GM12878 (cell line): ENCODE measurements at regions not wholly inside any gene's neighbourhood (a gene's known extent, or its start where the extent isn't known, plus 50 kb on each side); places are given as distances from the start of the nearest gene placed in this dataset.

Experiments
- ATAC-seq: fragments of 200-7000 bp; cut with Tn5 transposase; 3 replicates; pipeline ENCODE4 v1.9.1; 2020; ENCODE audit warnings: mild to moderate bottlenecking, moderate library complexity
- BruUV-seq: library from RNA; stranded (reverse); fragments of 400-500 nt; replicated peaks from 2 replicates; lab custom pipeline; 2021; lab: Mats Ljungman, UMichigan
- CTCF ChIA-PET: fragments of 300-600 bp; sonication (Branson Sonifier 250); formaldehyde crosslinking; extraction: SDS; loops from one replicate; lab custom pipeline; 2021; ENCODE audit warnings: inconsistent platforms; lab: Yijun Ruan, JAX
- POLR2A ChIA-PET: fragments of 350-600 bp; formaldehyde crosslinking; extraction: SDS; loops from one replicate; lab custom pipeline; 2021; ENCODE audit warnings: inconsistent platforms; lab: Charles Lee
- RAD21 ChIA-PET: fragments of 300-600 bp; sonication (Branson Sonifier 250); formaldehyde crosslinking; loops from one replicate; lab custom pipeline; 2023; ENCODE audit warnings: antibody characterized with exemption; ENCODE audit not compliant: unreplicated experiment; lab: Charles Lee
- SMC1A ChIA-PET: fragments of 300-600 bp; sonication (Branson Sonifier 250); formaldehyde crosslinking; loops from one replicate; lab custom pipeline; 2023; ENCODE audit not compliant: unreplicated experiment, uncharacterized antibody; lab: Charles Lee
- DNase-seq: peaks from one replicate; pipeline ENCODE4 v3.0.0-alpha.2; 2011; ENCODE audit warnings: low read depth, low spot score
- FAIRE-seq: peaks from 3 replicates; lab custom pipeline; 2011; peaks lifted over from hg19 to GRCh38; lab: Jason Lieb, UNC
- H2AFZ ChIP-seq: 2 replicates; pipeline ENCODE4 v1.6.0; 2011; ENCODE audit warnings: low read depth, low read length, control low read depth; ENCODE audit not compliant: control insufficient read depth
- H3K27ac ChIP-seq: 2 replicates; pipeline ENCODE4 v1.5.1; 2011; ENCODE audit warnings: control low read depth; ENCODE audit not compliant: control insufficient read depth, insufficient read depth
- H3K27me3 ChIP-seq, 2 experiments: replicated peaks in 1 of 2; 2 replicates each; pipeline versions ENCODE4 v1.6.0 to v1.6.1; 2011; ENCODE audit warnings: low read length in 1 of 2; ENCODE audit not compliant: control insufficient read depth in 2 of 2, insufficient read depth in 2 of 2
- H3K36me3 ChIP-seq, 2 experiments: 2 replicates each; pipeline ENCODE4 v1.5.1; 2011; ENCODE audit warnings: low read length in 1 of 2; ENCODE audit not compliant: control insufficient read depth in 2 of 2, insufficient read depth in 2 of 2
- H3K4me1 ChIP-seq: 2 replicates; pipeline ENCODE4 v1.6.1; 2011; ENCODE audit warnings: mild to moderate bottlenecking, low read length, moderate library complexity, mixed read lengths; ENCODE audit not compliant: control insufficient read depth, insufficient read depth
- H3K4me2 ChIP-seq: 2 replicates; pipeline ENCODE4 v1.6.0; 2011; ENCODE audit warnings: control low read depth; ENCODE audit not compliant: control insufficient read depth, insufficient read depth
- H3K4me3 ChIP-seq: fragments of 200-600 bp; sonication (generic); 2 replicates; pipeline ENCODE4 v1.5.1; 2016
- H3K79me2 ChIP-seq: 2 replicates; pipeline ENCODE4 v1.6.0; 2011; ENCODE audit warnings: low read length; ENCODE audit not compliant: control insufficient read depth, insufficient read depth
- H3K9ac ChIP-seq: 2 replicates; pipeline ENCODE4 v1.8.0; 2011; ENCODE audit warnings: low read length, control low read depth, mixed read lengths; ENCODE audit not compliant: control insufficient read depth, insufficient read depth
- H3K9me3 ChIP-seq: replicated peaks from 3 replicates; pipeline ENCODE4 v1.5.1; 2011; ENCODE audit warnings: mild to moderate bottlenecking, low read length; ENCODE audit not compliant: control insufficient read depth, insufficient read depth
- H4K20me1 ChIP-seq: 2 replicates; pipeline ENCODE4 v1.6.0; 2011; ENCODE audit not compliant: control insufficient read depth, insufficient read depth
- CEBPB ChIP-seq, 2 experiments: fragments of 150-350 bp in 1 of 2; IDR thresholded peaks; 2 replicates each; pipeline ENCODE4 v1.6.1; 2012 to 2014; ENCODE audit warnings: low read depth in 2 of 2, low read length in 2 of 2, borderline replicate concordance in 1 of 2, inconsistent platforms in 1 of 2
- EP300 ChIP-seq, 2 experiments: fragments of 150-350 bp in 1 of 2; IDR thresholded peaks; 2 replicates each; pipeline ENCODE4 v1.6.1; 2011 to 2012; ENCODE audit warnings: low read depth in 2 of 2, low read length in 2 of 2, borderline replicate concordance in 1 of 2, improper control_type of control experiment in 1 of 2, inconsistent platforms in 1 of 2; ENCODE audit not compliant: control insufficient read depth in 1 of 2
- SMC3 ChIP-seq: IDR thresholded peaks from 2 replicates; pipeline ENCODE4 v1.6.1; 2011; ENCODE audit warnings: low read length, improper control_type of control experiment, borderline replicate concordance
- TCF12 ChIP-seq: IDR thresholded peaks from 2 replicates; pipeline ENCODE4 v1.6.1; 2011; ENCODE audit warnings: low read depth, mild to moderate bottlenecking, low read length
- YY1 ChIP-seq: IDR thresholded peaks from 2 replicates; pipeline ENCODE4 v1.6.1; 2011; ENCODE audit warnings: low read depth, mild to moderate bottlenecking, low read length
- WGBS: methylation state at CpG from one replicate; pipeline ENCODE4 v1.1.6; 2016; ENCODE audit warnings: low lambda C conversion rate; ENCODE audit not compliant: insufficient replicate concordance, insufficient coverage; ENCODE audit errors: missing lambda C conversion rate; 5-methylcytosine and 5-hydroxymethylcytosine counted together
- in situ Hi-C: fragments of 300-500 bp; cut with MboI; formaldehyde crosslinking; loops from 9 replicates; pipeline ENCODE4 v1.14.3; 2018; ENCODE audit warnings: mixed read lengths
- intact Hi-C: fragments of 100-400 bp; cut with micrococcal nuclease; formaldehyde crosslinking; loops from one replicate; pipeline ENCODE4 v1.14.2; 2022; ENCODE audit not compliant: unreplicated experiment
- TF ChIP-seq, protein P1 (sequence below): fragments of 450-650 bp; IDR thresholded peaks from 2 replicates; pipeline ENCODE4 v1.6.1; 2016; ENCODE audit warnings: mild to moderate bottlenecking
- TF ChIP-seq, protein P2 (sequence below): IDR thresholded peaks from 2 replicates; pipeline ENCODE4 v1.6.1; 2011; ENCODE audit warnings: mild to moderate bottlenecking, low read depth, low read length, moderate library complexity; ENCODE audit not compliant: insufficient replicate concordance

DNA sequence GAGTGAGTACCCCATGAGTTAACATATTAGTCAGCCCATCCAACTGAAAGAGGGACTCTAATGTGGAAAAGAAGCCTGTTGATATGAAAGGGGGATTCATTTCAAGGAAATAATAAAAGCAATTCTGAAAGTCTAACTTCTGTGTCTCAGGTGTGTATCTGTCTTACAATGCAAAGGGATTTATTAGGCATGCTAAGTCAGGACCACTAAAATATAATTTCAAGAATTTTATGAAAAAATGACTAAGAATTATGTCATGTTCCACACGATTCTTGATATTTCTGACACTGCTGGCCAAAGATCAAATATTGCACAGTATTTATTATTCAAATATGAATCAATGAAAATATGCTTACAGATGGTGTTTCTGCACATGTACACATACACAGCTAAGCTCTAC is 130.8 kb downstream of the KLF12 start:
- WGBS, result 27% methylated on average over 1 of the region's 1 CpG
- no peaks in the 10 kb centered on the region for H3K36me3 ChIP-seq
- no TSS peak for BruUV-seq
- FAIRE-seq, result no peak
- ChIA-PET POLR2A (no interaction called here), RAD21 (no interaction called here), CTCF (no interaction called here), SMC1A (no interaction called here)
- no peak overlapping the region for H3K4me3 ChIP-seq
- H3K27me3 ChIP-seq, result no peaks in the 10 kb centered on the region
- H3K4me1 ChIP-seq, result peaks cover 6% of the 10 kb centered on the region
- TF ChIP-seq TCF12 (no peak), EP300 (IDR thresholded peaks at IDR 0.05; ENCODE audit: borderline replicate concordance in 1 of 2, control insufficient read depth in 1 of 2, low read depth in 2 of 2, low read length in 2 of 2) (no peak), SMC3 (no peak), YY1 (no peak), CEBPB (IDR thresholded peaks at IDR 0.05; ENCODE audit: borderline replicate concordance in 1 of 2, low read depth in 2 of 2, low read length in 2 of 2) (no peak)
- TF ChIP-seq, protein P1, sequence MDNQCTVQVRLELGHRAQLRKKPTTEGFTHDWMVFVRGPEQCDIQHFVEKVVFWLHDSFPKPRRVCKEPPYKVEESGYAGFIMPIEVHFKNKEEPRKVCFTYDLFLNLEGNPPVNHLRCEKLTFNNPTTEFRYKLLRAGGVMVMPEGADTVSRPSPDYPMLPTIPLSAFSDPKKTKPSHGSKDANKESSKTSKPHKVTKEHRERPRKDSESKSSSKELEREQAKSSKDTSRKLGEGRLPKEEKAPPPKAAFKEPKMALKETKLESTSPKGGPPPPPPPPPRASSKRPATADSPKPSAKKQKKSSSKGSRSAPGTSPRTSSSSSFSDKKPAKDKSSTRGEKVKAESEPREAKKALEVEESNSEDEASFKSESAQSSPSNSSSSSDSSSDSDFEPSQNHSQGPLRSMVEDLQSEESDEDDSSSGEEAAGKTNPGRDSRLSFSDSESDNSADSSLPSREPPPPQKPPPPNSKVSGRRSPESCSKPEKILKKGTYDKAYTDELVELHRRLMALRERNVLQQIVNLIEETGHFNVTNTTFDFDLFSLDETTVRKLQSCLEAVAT, result no peak
- TF ChIP-seq, protein P2, sequence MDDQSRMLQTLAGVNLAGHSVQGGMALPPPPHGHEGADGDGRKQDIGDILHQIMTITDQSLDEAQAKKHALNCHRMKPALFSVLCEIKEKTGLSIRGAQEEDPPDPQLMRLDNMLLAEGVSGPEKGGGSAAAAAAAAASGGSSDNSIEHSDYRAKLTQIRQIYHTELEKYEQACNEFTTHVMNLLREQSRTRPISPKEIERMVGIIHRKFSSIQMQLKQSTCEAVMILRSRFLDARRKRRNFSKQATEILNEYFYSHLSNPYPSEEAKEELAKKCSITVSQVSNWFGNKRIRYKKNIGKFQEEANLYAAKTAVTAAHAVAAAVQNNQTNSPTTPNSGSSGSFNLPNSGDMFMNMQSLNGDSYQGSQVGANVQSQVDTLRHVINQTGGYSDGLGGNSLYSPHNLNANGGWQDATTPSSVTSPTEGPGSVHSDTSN, result no peak
- H4K20me1 ChIP-seq, result no peaks in the 10 kb centered on the region; the same call in 1 of the 2 replicates
- no peak overlapping the region for H3K9ac ChIP-seq
- intact Hi-C loops (no loop called here), in situ Hi-C loops (no loop called here)
- no peak overlapping the region for H2AFZ ChIP-seq
- no peaks in the 10 kb centered on the region for H3K9me3 ChIP-seq
- no peak overlapping the region for H3K27ac ChIP-seq
- no peak overlapping the region for H3K4me2 ChIP-seq
- ATAC-seq, result no peak
- no peaks in the 10 kb centered on the region; the same call in 1 of the 2 replicates for H3K79me2 ChIP-seq
- no peak for DNase-seq
